ENCODE measurements at regions not wholly inside any gene's neighbourhood (a gene's known extent, or its start where the extent isn't known, plus 50 kb on each side); places are given as distances from the start of the nearest gene placed in this dataset.

- Histone ChIP-seq H3K9me3 (ENCODE audit: control insufficient read depth in 2 of 2, insufficient read depth in 1 of 2, low read depth in 1 of 2, low read length in 1 of 2) (no peaks in the 10 kb centered on the region), H3K27ac (ENCODE audit: low read depth in 1 of 3, low read length in 2 of 3) (no peak overlapping the region), H3K36me3 (ENCODE audit: control insufficient read depth in 3 of 3, insufficient read depth in 2 of 3, low read depth in 1 of 3, low read length in 3 of 3) (no peaks in the 10 kb centered on the region), H3K4me1 (ENCODE audit: control insufficient read depth in 3 of 3, insufficient read depth in 2 of 3, low read depth in 1 of 3, low read length in 2 of 3) (no peaks in the 10 kb centered on the region), H3K4me3 (ENCODE audit: low read depth in 1 of 3, low read length in 3 of 3) (no peak overlapping the region), H3K27me3 (ENCODE audit: control insufficient read depth in 3 of 3, insufficient read depth in 3 of 3, low read length in 3 of 3) (no peaks in the 10 kb centered on the region)
- 56 to 87% (median 79%) methylated on average over 3 of the region's 3 CpGs for WGBS, 3 donors
- FAIRE-seq (no peak), DNase-seq (no peak)
These were observed 965.9 kb upstream of the EEF2KMT start for GRCh38 chr16:6063526-6063925.

DNA sequence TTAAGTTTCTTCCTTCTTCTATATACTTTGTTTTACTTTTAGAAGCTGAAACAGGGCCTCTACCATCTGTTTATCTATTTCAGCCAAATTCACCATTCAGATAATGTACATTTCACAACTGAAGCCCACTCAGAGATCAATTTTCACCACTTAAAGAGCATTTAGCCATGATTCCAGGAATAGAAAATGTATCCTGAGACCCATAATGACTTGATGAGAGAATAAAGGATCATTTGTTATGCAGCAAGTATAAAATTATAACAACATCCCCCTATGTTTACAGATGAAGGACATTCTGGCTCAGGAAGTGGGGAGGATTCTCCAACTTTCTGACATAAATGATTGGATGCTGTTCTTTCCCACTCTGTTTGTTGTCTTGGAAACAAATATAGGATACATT, 962.1 kb upstream of the EEF2KMT start:
- DNase-seq (no peak), FAIRE-seq (no peak)
- no peak overlapping the region for H3K4me3 ChIP-seq (ENCODE audit: low read depth in 1 of 3, low read length in 3 of 3)
- H3K27ac ChIP-seq (ENCODE audit: low read depth in 1 of 3, low read length in 2 of 3): no peak overlapping the region
- no peaks in the 10 kb centered on the region for H3K9me3 ChIP-seq (ENCODE audit: control insufficient read depth in 2 of 2, insufficient read depth in 1 of 2, low read depth in 1 of 2, low read length in 1 of 2)
- no peaks in the 10 kb centered on the region for H3K27me3 ChIP-seq (ENCODE audit: control insufficient read depth in 3 of 3, insufficient read depth in 3 of 3, low read length in 3 of 3)
- H3K4me1 ChIP-seq (ENCODE audit: control insufficient read depth in 3 of 3, insufficient read depth in 2 of 3, low read depth in 1 of 3, low read length in 2 of 3): no peaks in the 10 kb centered on the region
- H3K36me3 ChIP-seq (ENCODE audit: control insufficient read depth in 3 of 3, insufficient read depth in 2 of 3, low read depth in 1 of 3, low read length in 3 of 3): no peaks in the 10 kb centered on the region

GRCh38 chr16:6057821-6058220, 960.2 kb upstream of the EEF2KMT start:
- WGBS, 3 donors: 40 to 50% (median 47%) methylated on average over 6 of the region's 6 CpGs

DNA sequence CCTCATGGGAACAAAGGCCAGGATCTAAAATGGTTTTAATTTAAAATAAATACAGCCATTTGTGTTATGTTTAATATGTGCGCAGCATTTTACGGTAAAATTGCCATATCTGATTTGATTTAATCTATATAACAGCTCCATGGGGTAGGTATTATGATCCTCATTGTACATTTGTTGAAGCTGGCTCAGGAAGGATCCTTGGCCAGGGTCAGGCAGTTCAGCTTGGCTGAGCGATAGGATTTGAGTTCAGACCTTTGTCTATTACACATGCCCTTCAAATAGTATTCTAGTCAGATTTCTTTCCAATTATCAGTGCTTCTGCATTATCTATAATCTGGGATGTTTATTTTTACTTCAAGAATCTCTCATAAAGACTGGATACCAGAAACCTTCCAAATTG, 950.4 kb upstream of the EEF2KMT start:
- Histone ChIP-seq H3K4me3 (ENCODE audit: low read depth in 1 of 3, low read length in 3 of 3) (no peak overlapping the region), H3K27me3 (ENCODE audit: control insufficient read depth in 3 of 3, insufficient read depth in 3 of 3, low read length in 3 of 3) (no peaks in the 10 kb centered on the region), H3K27ac (ENCODE audit: low read depth in 1 of 3, low read length in 2 of 3) (no peak overlapping the region), H3K9me3 (ENCODE audit: control insufficient read depth in 2 of 2, insufficient read depth in 1 of 2, low read depth in 1 of 2, low read length in 1 of 2) (no peaks in the 10 kb centered on the region), H3K36me3 (ENCODE audit: control insufficient read depth in 3 of 3, insufficient read depth in 2 of 3, low read depth in 1 of 3, low read length in 3 of 3) (no peaks in the 10 kb centered on the region), H3K4me1 (ENCODE audit: control insufficient read depth in 3 of 3, insufficient read depth in 2 of 3, low read depth in 1 of 3, low read length in 2 of 3) (no peaks in the 10 kb centered on the region)
- WGBS, 3 donors: 92 to 93% (median 92%) methylated on average over 3 of the region's 3 CpGs
- no peak for FAIRE-seq
- DNase-seq: no peak

More at GRCh38 chr16:6057821-6058220, 960.2 kb upstream of the EEF2KMT start:
- H3K9me3 ChIP-seq (ENCODE audit: control insufficient read depth in 2 of 2, insufficient read depth in 1 of 2, low read depth in 1 of 2, low read length in 1 of 2): no peaks in the 10 kb centered on the region
- H3K4me1 ChIP-seq (ENCODE audit: control insufficient read depth in 3 of 3, insufficient read depth in 2 of 3, low read depth in 1 of 3, low read length in 2 of 3): no peaks in the 10 kb centered on the region
- no peak overlapping the region for H3K4me3 ChIP-seq (ENCODE audit: low read depth in 1 of 3, low read length in 3 of 3)
- H3K27me3 ChIP-seq (ENCODE audit: control insufficient read depth in 3 of 3, insufficient read depth in 3 of 3, low read length in 3 of 3): no peaks in the 10 kb centered on the region
- H3K27ac ChIP-seq (ENCODE audit: low read depth in 1 of 3, low read length in 2 of 3): no peak overlapping the region
- DNase-seq (no peak), FAIRE-seq (no peak)
- H3K36me3 ChIP-seq (ENCODE audit: control insufficient read depth in 3 of 3, insufficient read depth in 2 of 3, low read depth in 1 of 3, low read length in 3 of 3): no peaks in the 10 kb centered on the region

GRCh38 chr16:6047325-6047724, 949.7 kb upstream of the EEF2KMT start:
- no peak for FAIRE-seq
- no peak for DNase-seq
- Histone ChIP-seq H3K4me1 (ENCODE audit: control insufficient read depth in 3 of 3, insufficient read depth in 2 of 3, low read depth in 1 of 3, low read length in 2 of 3) (no peaks in the 10 kb centered on the region), H3K36me3 (ENCODE audit: control insufficient read depth in 3 of 3, insufficient read depth in 2 of 3, low read depth in 1 of 3, low read length in 3 of 3) (no peaks in the 10 kb centered on the region), H3K4me3 (ENCODE audit: low read depth in 1 of 3, low read length in 3 of 3) (no peak overlapping the region), H3K9me3 (ENCODE audit: control insufficient read depth in 2 of 2, insufficient read depth in 1 of 2, low read depth in 1 of 2, low read length in 1 of 2) (no peaks in the 10 kb centered on the region), H3K27me3 (ENCODE audit: control insufficient read depth in 3 of 3, insufficient read depth in 3 of 3, low read length in 3 of 3) (no peaks in the 10 kb centered on the region), H3K27ac (ENCODE audit: low read depth in 1 of 3, low read length in 2 of 3) (no peak overlapping the region)
- 68 to 73% (median 73%) methylated on average over 3 of the region's 3 CpGs for WGBS, 3 donors

GRCh38 chr16:6038941-6039645, 941.5 kb upstream of the EEF2KMT start:
- WGBS, 3 donors: 65 to 81% (median 77%) methylated on average over 5 of the region's 5 CpGs
- Histone ChIP-seq H3K27me3 (ENCODE audit: control insufficient read depth in 3 of 3, insufficient read depth in 3 of 3, low read length in 3 of 3) (no peaks in the 10 kb centered on the region), H3K4me1 (ENCODE audit: control insufficient read depth in 3 of 3, insufficient read depth in 2 of 3, low read depth in 1 of 3, low read length in 2 of 3) (no peaks in the 10 kb centered on the region), H3K36me3 (ENCODE audit: control insufficient read depth in 3 of 3, insufficient read depth in 2 of 3, low read depth in 1 of 3, low read length in 3 of 3) (no peaks in the 10 kb centered on the region), H3K9me3 (ENCODE audit: control insufficient read depth in 2 of 2, insufficient read depth in 1 of 2, low read depth in 1 of 2, low read length in 1 of 2) (no peaks in the 10 kb centered on the region), H3K27ac (ENCODE audit: low read depth in 1 of 3, low read length in 2 of 3) (no peak overlapping the region), H3K4me3 (ENCODE audit: low read depth in 1 of 3, low read length in 3 of 3) (no peak overlapping the region)
- FAIRE-seq: no peak
- DNase-seq: no peak

- no peak overlapping the region for H3K27ac ChIP-seq (ENCODE audit: low read depth in 1 of 3, low read length in 2 of 3)
- WGBS, 3 donors: 49 to 68% (median 54%) methylated on average over 6 of the region's 6 CpGs
- no peak for FAIRE-seq
These were observed 937.6 kb upstream of the EEF2KMT start for GRCh38 chr16:6035161-6035560.

GRCh38 chr16:6034511-6034910, 936.9 kb upstream of the EEF2KMT start:
- no peak for FAIRE-seq
- no peak overlapping the region for H3K27ac ChIP-seq (ENCODE audit: low read depth in 1 of 3, low read length in 2 of 3)
- no peak overlapping the region for H3K4me3 ChIP-seq (ENCODE audit: low read depth in 1 of 3, low read length in 3 of 3)
- 77 to 95% (median 84%) methylated on average over 4 of the region's 4 CpGs for WGBS, 3 donors
- DNase-seq: no peak
- H3K4me1 ChIP-seq (ENCODE audit: control insufficient read depth in 3 of 3, insufficient read depth in 2 of 3, low read depth in 1 of 3, low read length in 2 of 3): no peaks in the 10 kb centered on the region
- H3K36me3 ChIP-seq (ENCODE audit: control insufficient read depth in 3 of 3, insufficient read depth in 2 of 3, low read depth in 1 of 3, low read length in 3 of 3): no peaks in the 10 kb centered on the region
- H3K9me3 ChIP-seq (ENCODE audit: control insufficient read depth in 2 of 2, insufficient read depth in 1 of 2, low read depth in 1 of 2, low read length in 1 of 2): no peaks in the 10 kb centered on the region
- no peaks in the 10 kb centered on the region for H3K27me3 ChIP-seq (ENCODE audit: control insufficient read depth in 3 of 3, insufficient read depth in 3 of 3, low read length in 3 of 3)

More at GRCh38 chr16:6035161-6035560, 937.6 kb upstream of the EEF2KMT start:
- no peaks in the 10 kb centered on the region for H3K9me3 ChIP-seq (ENCODE audit: control insufficient read depth in 2 of 2, insufficient read depth in 1 of 2, low read depth in 1 of 2, low read length in 1 of 2)
- no peaks in the 10 kb centered on the region for H3K36me3 ChIP-seq (ENCODE audit: control insufficient read depth in 3 of 3, insufficient read depth in 2 of 3, low read depth in 1 of 3, low read length in 3 of 3)
- no peak overlapping the region for H3K4me3 ChIP-seq (ENCODE audit: low read depth in 1 of 3, low read length in 3 of 3)
- H3K4me1 ChIP-seq (ENCODE audit: control insufficient read depth in 3 of 3, insufficient read depth in 2 of 3, low read depth in 1 of 3, low read length in 2 of 3): no peaks in the 10 kb centered on the region
- no peak for DNase-seq
- H3K27me3 ChIP-seq (ENCODE audit: control insufficient read depth in 3 of 3, insufficient read depth in 3 of 3, low read length in 3 of 3): no peaks in the 10 kb centered on the region

- DNase-seq (no peak), FAIRE-seq (no peak)
- no peaks in the 10 kb centered on the region for H3K36me3 ChIP-seq (ENCODE audit: control insufficient read depth in 3 of 3, insufficient read depth in 2 of 3, low read depth in 1 of 3, low read length in 3 of 3)
- no peak overlapping the region for H3K27ac ChIP-seq (ENCODE audit: low read depth in 1 of 3, low read length in 2 of 3)
- no peak overlapping the region for H3K4me3 ChIP-seq (ENCODE audit: low read depth in 1 of 3, low read length in 3 of 3)
- H3K9me3 ChIP-seq (ENCODE audit: control insufficient read depth in 2 of 2, insufficient read depth in 1 of 2, low read depth in 1 of 2, low read length in 1 of 2): no peaks in the 10 kb centered on the region
- no peaks in the 10 kb centered on the region for H3K4me1 ChIP-seq (ENCODE audit: control insufficient read depth in 3 of 3, insufficient read depth in 2 of 3, low read depth in 1 of 3, low read length in 2 of 3)
- H3K27me3 ChIP-seq (ENCODE audit: control insufficient read depth in 3 of 3, insufficient read depth in 3 of 3, low read length in 3 of 3): no peaks in the 10 kb centered on the region
- WGBS, 3 donors: 41 to 55% (median 49%) methylated on average over 3 of the region's 3 CpGs
These were observed 934.8 kb upstream of the EEF2KMT start for GRCh38 chr16:6032438-6032837.

Data from small intestine (tissue), 7 donors.